ENCODE measurements at regions not wholly inside any gene's neighbourhood (a gene's known extent, or its start where the extent isn't known, plus 50 kb on each side); places are given as distances from the start of the nearest gene placed in this dataset.

DNA sequence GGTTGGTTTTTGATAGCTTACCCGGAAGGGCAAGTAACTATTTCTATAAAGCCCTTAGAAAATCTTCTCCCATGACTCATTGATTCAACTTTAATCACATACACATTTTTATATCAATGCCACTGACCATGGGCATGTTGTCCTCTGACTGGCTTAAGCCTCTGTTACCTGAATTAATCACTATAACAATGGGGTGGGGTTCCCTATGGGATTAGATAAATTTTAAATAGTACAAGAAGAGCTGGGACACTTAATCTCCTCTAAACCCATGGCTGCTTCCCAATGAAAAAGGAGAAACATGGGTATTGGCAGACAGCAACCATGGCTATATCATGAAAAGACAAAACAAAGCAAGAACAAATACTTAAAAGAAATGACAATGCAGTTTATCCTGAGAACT, 636.2 kb downstream of the BRINP1 start:
- TF ChIP-seq, protein P1, sequence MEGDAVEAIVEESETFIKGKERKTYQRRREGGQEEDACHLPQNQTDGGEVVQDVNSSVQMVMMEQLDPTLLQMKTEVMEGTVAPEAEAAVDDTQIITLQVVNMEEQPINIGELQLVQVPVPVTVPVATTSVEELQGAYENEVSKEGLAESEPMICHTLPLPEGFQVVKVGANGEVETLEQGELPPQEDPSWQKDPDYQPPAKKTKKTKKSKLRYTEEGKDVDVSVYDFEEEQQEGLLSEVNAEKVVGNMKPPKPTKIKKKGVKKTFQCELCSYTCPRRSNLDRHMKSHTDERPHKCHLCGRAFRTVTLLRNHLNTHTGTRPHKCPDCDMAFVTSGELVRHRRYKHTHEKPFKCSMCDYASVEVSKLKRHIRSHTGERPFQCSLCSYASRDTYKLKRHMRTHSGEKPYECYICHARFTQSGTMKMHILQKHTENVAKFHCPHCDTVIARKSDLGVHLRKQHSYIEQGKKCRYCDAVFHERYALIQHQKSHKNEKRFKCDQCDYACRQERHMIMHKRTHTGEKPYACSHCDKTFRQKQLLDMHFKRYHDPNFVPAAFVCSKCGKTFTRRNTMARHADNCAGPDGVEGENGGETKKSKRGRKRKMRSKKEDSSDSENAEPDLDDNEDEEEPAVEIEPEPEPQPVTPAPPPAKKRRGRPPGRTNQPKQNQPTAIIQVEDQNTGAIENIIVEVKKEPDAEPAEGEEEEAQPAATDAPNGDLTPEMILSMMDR (IDR thresholded peaks at IDR 0.05; ENCODE audit: insufficient read depth, low read depth, low read length) = no peak
- no peak for TF ChIP-seq EZH2 (IDR thresholded peaks at IDR 0.05; ENCODE audit: insufficient read depth, low read length)

Measured in astrocyte (in vitro differentiated cells and primary cell).